GM12864 (cell line): ENCODE measurements at regions not wholly inside any gene's neighbourhood (a gene's known extent, or its start where the extent isn't known, plus 50 kb on each side); places are given as distances from the start of the nearest gene placed in this dataset.
A peak's percentile ranks its signal among the peaks of the same experiment; 100 is the strongest.

ENCODE experiments used
- DNase-seq: peaks from one replicate; pipeline ENCODE4 v3.0.0-alpha.2; 2011; ENCODE audit warnings: low read depth
- H3K4me3 ChIP-seq: 2 replicates; pipeline ENCODE4 v1.5.1; 2011; ENCODE audit warnings: mild to moderate bottlenecking, low read depth, low read length, control low read depth
- TF ChIP-seq, protein P1 (sequence below): IDR thresholded peaks from 2 replicates; pipeline ENCODE4 v1.5.1; 2011; ENCODE audit warnings: low read depth, mild to moderate bottlenecking, moderate library complexity, low read length, control low read depth, inconsistent platforms; ENCODE audit errors: missing control alignments

DNA sequence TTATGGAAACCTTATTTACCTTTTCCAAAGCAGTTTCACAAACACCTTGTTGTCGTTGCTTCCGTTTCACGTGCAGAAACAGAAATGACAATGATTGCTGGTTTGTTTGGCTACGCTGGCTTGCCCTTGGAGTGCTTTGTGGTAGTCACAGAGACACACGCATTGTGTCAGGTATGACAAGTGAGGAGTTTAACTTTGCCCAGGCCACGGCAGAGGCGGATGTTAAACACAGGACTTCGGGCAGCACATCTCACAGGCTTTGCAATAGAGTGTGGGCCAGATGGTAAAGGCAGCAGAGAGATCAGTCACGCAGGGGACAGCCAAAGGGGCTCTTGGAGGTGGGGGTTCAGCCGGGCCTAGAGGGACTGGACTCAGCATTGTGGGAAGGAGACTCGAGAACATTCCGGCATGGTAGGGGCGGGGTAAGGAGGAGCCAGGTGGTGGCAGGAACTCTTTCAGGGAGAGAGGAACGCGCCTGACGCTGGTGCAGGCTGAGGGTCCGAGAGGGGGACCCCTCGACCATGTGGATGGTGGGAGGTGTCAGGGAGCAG is 59.8 kb upstream of the KCNA1 start:
- H3K4me3 ChIP-seq = no peak overlapping the region
- TF ChIP-seq, protein P1, sequence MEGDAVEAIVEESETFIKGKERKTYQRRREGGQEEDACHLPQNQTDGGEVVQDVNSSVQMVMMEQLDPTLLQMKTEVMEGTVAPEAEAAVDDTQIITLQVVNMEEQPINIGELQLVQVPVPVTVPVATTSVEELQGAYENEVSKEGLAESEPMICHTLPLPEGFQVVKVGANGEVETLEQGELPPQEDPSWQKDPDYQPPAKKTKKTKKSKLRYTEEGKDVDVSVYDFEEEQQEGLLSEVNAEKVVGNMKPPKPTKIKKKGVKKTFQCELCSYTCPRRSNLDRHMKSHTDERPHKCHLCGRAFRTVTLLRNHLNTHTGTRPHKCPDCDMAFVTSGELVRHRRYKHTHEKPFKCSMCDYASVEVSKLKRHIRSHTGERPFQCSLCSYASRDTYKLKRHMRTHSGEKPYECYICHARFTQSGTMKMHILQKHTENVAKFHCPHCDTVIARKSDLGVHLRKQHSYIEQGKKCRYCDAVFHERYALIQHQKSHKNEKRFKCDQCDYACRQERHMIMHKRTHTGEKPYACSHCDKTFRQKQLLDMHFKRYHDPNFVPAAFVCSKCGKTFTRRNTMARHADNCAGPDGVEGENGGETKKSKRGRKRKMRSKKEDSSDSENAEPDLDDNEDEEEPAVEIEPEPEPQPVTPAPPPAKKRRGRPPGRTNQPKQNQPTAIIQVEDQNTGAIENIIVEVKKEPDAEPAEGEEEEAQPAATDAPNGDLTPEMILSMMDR = no peak
- no peak for DNase-seq

DNA sequence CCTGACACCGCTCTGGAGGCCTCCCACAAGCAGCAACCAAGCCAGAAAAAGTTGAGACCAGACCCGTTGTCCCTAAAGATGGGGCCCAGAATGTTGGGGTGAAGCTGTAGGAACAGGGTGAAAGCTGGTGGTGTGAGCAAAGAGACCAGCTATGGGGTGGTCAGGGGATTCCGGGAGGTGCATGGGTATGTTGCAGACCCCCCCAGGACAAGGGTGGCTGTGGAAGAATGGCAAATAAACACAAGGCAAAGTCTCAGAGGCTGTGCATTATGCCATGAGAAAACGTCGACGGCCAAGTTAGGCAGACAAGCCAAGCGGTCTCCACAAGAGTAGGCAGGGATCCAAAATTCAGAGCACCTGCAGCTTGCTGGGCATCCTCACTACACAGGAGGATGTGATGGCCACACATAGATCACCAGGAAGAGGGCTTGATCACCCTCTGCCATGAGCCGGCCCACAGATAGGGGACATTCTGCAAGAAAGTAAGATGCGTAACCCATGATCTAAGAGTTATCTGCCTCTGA is 58.8 kb upstream of the KCNA1 start:
- TF ChIP-seq, protein P1 = no peak

DNA sequence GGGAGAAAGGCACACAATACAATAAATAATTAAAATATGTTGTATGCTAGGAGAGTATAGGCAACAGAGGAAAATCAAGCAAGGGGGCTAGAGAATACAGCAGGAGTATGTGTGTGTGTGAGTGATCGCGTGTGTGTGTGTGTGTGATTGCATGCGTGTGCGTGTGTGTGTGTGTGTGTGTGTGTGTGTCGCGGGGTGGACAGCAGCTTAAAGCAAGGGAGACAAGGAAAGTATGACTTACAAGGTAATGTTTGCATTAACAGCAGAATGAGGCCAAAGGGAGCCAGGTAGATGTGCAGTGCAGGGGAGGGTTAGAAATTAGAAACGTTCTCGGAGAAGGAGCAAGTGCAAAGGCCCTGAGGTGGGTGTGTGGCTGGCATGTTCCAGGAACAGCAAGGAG is 57.4 kb upstream of the KCNA1 start:
- no peak overlapping the region for H3K4me3 ChIP-seq
- TF ChIP-seq, protein P1 = no peak
- no peak for DNase-seq

More for the DNA sequence above, 58.8 kb upstream of the KCNA1 start:
- no peak overlapping the region for H3K4me3 ChIP-seq
- DNase-seq = no peak

DNA sequence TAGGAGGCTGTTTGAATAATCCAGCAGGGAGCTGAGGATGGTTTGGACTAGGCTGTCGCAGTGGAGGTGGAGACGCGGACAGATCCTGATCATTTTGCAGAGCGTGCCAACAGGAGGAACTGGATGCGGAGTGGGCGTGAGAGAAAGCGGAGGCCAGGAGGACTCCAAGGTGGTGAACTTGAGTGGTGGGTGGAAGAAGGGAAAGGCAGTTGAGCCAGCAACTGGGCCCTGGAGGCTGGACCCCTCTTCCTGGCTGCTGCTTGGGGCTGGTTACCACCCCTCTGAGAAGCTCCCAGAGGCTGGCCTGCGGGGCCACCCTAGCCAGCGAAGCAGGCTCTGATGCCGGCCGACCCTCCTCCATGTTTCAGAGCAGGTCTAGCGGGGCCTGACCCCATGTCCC is 56.8 kb upstream of the KCNA1 start:
- DNase-seq = no peak
- TF ChIP-seq, protein P1 = no peak
- H3K4me3 ChIP-seq = no peak overlapping the region

DNA sequence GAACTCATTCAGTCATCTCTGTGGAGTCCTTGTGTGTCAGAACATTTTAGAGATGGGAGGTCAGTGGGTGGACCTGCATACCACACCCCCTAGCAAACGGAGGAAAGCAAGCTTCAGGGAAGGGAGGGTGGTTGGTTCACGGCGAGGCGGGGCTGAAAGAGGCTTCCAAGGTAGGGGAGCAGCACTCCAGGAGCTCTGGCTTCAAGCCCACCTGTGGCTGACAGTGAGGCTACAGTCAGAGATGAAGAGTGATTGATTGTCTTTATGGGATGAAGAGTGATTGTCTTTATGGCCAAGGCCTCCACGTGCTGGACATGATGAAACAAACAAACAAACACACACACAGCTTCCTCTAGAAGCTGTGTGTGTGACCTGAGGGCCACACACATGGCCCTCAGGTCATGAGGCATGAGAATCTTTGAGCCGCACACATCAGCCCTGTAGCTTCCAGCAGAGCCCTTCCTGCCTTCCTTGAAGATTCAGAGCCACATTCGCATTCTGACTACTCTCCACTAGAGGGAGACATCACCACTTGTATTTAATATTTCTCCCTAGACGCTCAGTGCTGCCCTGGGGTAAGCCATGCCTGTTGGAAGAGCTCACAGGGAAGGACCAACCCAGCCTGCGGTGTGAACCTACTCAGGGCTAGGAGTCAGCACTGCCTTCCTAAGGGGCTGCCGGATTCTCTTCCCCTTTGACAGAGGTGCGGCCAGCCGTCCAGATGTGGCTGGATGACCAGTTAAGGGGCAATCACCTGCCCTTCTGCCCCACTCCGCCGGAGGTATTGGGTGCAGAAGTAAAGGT is 54.4 kb upstream of the KCNA1 start:
- no peak overlapping the region for H3K4me3 ChIP-seq
- peak; percentile 45 for DNase-seq
- TF ChIP-seq, protein P1 = peak; percentile 80

DNA sequence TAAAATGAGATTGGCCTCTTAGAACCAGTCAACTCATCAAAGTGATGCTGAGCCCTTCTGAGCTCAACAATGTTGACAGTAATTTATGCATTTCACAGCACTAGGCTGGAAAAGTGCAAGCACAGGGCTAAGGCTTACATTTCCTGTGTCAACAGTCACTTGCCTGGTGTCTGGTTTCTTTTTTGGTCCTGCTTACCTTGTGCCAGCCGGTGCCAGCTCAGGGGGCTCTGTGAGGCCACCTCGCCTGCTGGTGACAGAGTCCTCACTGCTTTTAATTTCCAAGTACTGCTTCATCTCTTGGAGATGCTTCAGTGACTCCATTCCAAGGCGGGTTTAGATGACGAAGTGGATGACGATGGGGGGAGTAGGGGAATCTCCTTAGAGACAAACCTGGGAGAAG is 53.1 kb upstream of the KCNA1 start:
- H3K4me3 ChIP-seq = no peak overlapping the region
- TF ChIP-seq, protein P1 = no peak
- no peak for DNase-seq
